Keratinocyte (primary cell): ENCODE measurements at regions not wholly inside any gene's neighbourhood (a gene's known extent, or its start where the extent isn't known, plus 50 kb on each side); places are given as distances from the start of the nearest gene placed in this dataset.

Source experiments
- DNase-seq: peaks from one replicate; pipeline ENCODE4 v3.0.0-alpha.2; 2011; ENCODE audit warnings: low read depth, missing footprints, low spot score
- FAIRE-seq: peaks from 2 replicates; lab custom pipeline; 2011; peaks lifted over from hg19 to GRCh38; lab: Jason Lieb, UNC
- H2AFZ ChIP-seq: 2 replicates; pipeline ENCODE4 v1.6.0; 2012; ENCODE audit warnings: low read length, control low read depth, inconsistent platforms; ENCODE audit not compliant: control insufficient read depth
- H3K27ac ChIP-seq: 2 replicates; pipeline ENCODE4 v1.5.1; 2011; ENCODE audit warnings: low read length; ENCODE audit not compliant: control insufficient read depth, insufficient read depth
- H3K27me3 ChIP-seq: 3 replicates; pipeline ENCODE4 v1.6.0; 2011; ENCODE audit warnings: low read length; ENCODE audit not compliant: control insufficient read depth, insufficient read depth; ENCODE audit errors: extremely low read depth
- H3K36me3 ChIP-seq, 2 experiments: 2 replicates in 1 of 2; 3 replicates in 1 of 2; pipeline ENCODE4 v1.5.1; 2011; ENCODE audit warnings: low read length in 2 of 2, mild to moderate bottlenecking in 1 of 2; ENCODE audit not compliant: control insufficient read depth in 2 of 2, insufficient read depth in 2 of 2; ENCODE audit errors: extremely low read depth in 1 of 2
- H3K4me1 ChIP-seq: 3 replicates; pipeline ENCODE4 v1.5.1; 2011; ENCODE audit warnings: low read length; ENCODE audit not compliant: control insufficient read depth, insufficient read depth; ENCODE audit errors: extremely low read depth
- H3K4me2 ChIP-seq: 3 replicates; pipeline ENCODE4 v1.6.0; 2011; ENCODE audit warnings: low read depth, low read length; ENCODE audit not compliant: control insufficient read depth, insufficient read depth; ENCODE audit errors: extremely low read depth
- H3K4me3 ChIP-seq, 3 experiments: fragments of 200-600 bp in 1 of 3; sonication (generic) in 1 of 3; 2 replicates in 2 of 3; 3 replicates in 1 of 3; pipeline ENCODE4 v1.5.1; 2011 to 2016; ENCODE audit warnings: low read length in 3 of 3, mild to moderate bottlenecking in 3 of 3, control low read depth in 2 of 3, inconsistent platforms in 1 of 3, low read depth in 1 of 3, mixed read lengths in 1 of 3, mixed run types in 1 of 3, moderate library complexity in 1 of 3; ENCODE audit not compliant: control insufficient read depth in 2 of 3, insufficient read depth in 2 of 3; ENCODE audit errors: extremely low read depth in 1 of 3
- H3K79me2 ChIP-seq: 2 replicates; pipeline ENCODE4 v1.6.0; 2012; ENCODE audit warnings: low read length; ENCODE audit not compliant: control insufficient read depth, insufficient read depth
- H3K9ac ChIP-seq: 3 replicates; pipeline ENCODE4 v1.6.0; 2011; ENCODE audit warnings: low read length; ENCODE audit not compliant: control insufficient read depth, insufficient read depth; ENCODE audit errors: extremely low read depth
- H3K9me1 ChIP-seq: 3 replicates; pipeline ENCODE4 v1.6.0; 2011; ENCODE audit warnings: low read length; ENCODE audit not compliant: control insufficient read depth, insufficient read depth; ENCODE audit errors: extremely low read depth
- H3K9me3 ChIP-seq: 2 replicates; pipeline ENCODE4 v1.5.1; 2012; ENCODE audit warnings: low read depth, low read length; ENCODE audit not compliant: control insufficient read depth
- H4K20me1 ChIP-seq: 3 replicates; pipeline ENCODE4 v1.6.0; 2011; ENCODE audit warnings: low read length; ENCODE audit not compliant: control insufficient read depth, insufficient read depth; ENCODE audit errors: extremely low read depth
- CTCF ChIP-seq, 3 experiments: IDR thresholded peaks in 1 of 3; conservative IDR thresholded peaks in 1 of 3; optimal IDR thresholded peaks in 1 of 3; 2 replicates in 2 of 3; 3 replicates in 1 of 3; pipeline versions ENCODE3 to v1.5.1; 2011; ENCODE audit warnings: low read length in 3 of 3, mild to moderate bottlenecking in 3 of 3, moderate library complexity in 2 of 3, control low read depth in 1 of 3, inconsistent platforms in 1 of 3; ENCODE audit not compliant: insufficient read depth in 2 of 3; ENCODE audit errors: extremely low read depth in 1 of 3
- EZH2 ChIP-seq: IDR thresholded peaks from one replicate; pipeline ENCODE4 v1.6.1; 2012; ENCODE audit warnings: inconsistent platforms, mild to moderate bottlenecking, low read length, moderate library complexity
- dilution Hi-C: fragments of 300-500 bp; cut with MboI; formaldehyde crosslinking; loops from one replicate; pipeline ENCODE4 v1.7.0; 2020; ENCODE audit warnings: low sequenced_read_pairs; ENCODE audit not compliant: extremely low pct_ligation_motif_present

- Histone ChIP-seq H3K4me1 (peaks cover 5% of the 10 kb centered on the region), H3K9me1 (no peaks in the 10 kb centered on the region), H3K79me2 (no peaks in the 10 kb centered on the region), H2AFZ (no peak overlapping the region), H3K4me2 (no peak overlapping the region), H3K9me3 (no peaks in the 10 kb centered on the region), H3K9ac (no peak overlapping the region), H3K4me3 (no peak overlapping the region), H3K27ac (no peak overlapping the region), H4K20me1 (no peaks in the 10 kb centered on the region), H3K27me3 (no peaks in the 10 kb centered on the region), H3K36me3 (no peaks in the 10 kb centered on the region)
- DNase-seq = no peak
- dilution Hi-C loops = no loop called here
- FAIRE-seq = no peak
- no peak for TF ChIP-seq EZH2
- TF ChIP-seq CTCF (optimal IDR thresholded peaks at IDR 0.05 in 1 of 3, IDR thresholded peaks at IDR 0.05 in 1 of 3, conservative IDR thresholded peaks at IDR 0.05 in 1 of 3; ENCODE audit: extremely low read depth in 1 of 3, insufficient read depth in 2 of 3, low read length in 3 of 3) = no peak
Observed at GRCh38 chr7:46175221-46175620, 254.1 kb upstream of the IGFBP3 start.

GRCh38 chr7:46174196-46174580 lies 253.1 kb upstream of the IGFBP3 start:
- H3K9me1 ChIP-seq = no peaks in the 10 kb centered on the region
- no peaks in the 10 kb centered on the region for H3K27me3 ChIP-seq
- no peaks in the 10 kb centered on the region for H3K79me2 ChIP-seq
- no peaks in the 10 kb centered on the region for H3K36me3 ChIP-seq
- dilution Hi-C loops = no loop called here
- DNase-seq (no peak), FAIRE-seq (no peak)
- peaks cover 8% of the 10 kb centered on the region for H3K4me1 ChIP-seq
- no peak overlapping the region for H2AFZ ChIP-seq
- no peak overlapping the region for H3K9ac ChIP-seq
- H4K20me1 ChIP-seq = no peaks in the 10 kb centered on the region
- no peak overlapping the region for H3K4me2 ChIP-seq
- H3K9me3 ChIP-seq = no peaks in the 10 kb centered on the region
- TF ChIP-seq EZH2 (no peak), CTCF (optimal IDR thresholded peaks at IDR 0.05 in 1 of 3, IDR thresholded peaks at IDR 0.05 in 1 of 3, conservative IDR thresholded peaks at IDR 0.05 in 1 of 3; ENCODE audit: extremely low read depth in 1 of 3, insufficient read depth in 2 of 3, low read length in 3 of 3) (no peak)
- H3K4me3 ChIP-seq = no peak overlapping the region
- H3K27ac ChIP-seq = no peak overlapping the region
